Endothelial cell (in vitro differentiated cells): ENCODE measurements at regions not wholly inside any gene's neighbourhood (a gene's known extent, or its start where the extent isn't known, plus 50 kb on each side); places are given as distances from the start of the nearest gene placed in this dataset.

Experiments
- DNase-seq: peaks from one replicate; pipeline ENCODE4 v3.0.0; 2021; ENCODE audit warnings: low spot score
- H3K27ac Mint-ChIP-seq: one replicate; pipeline ENCODE4 v1.8.0; 2021; ENCODE audit warnings: mixed read lengths, inconsistent platforms; ENCODE audit not compliant: unreplicated experiment
- H3K27me3 Mint-ChIP-seq: one replicate; pipeline ENCODE4 v1.8.0; 2021; ENCODE audit warnings: mild to moderate bottlenecking, moderate library complexity, mixed read lengths, inconsistent platforms; ENCODE audit not compliant: unreplicated experiment
- H3K36me3 Mint-ChIP-seq: one replicate; pipeline ENCODE4 v1.8.0; 2021; ENCODE audit warnings: mild to moderate bottlenecking, low read depth, mixed read lengths, inconsistent platforms; ENCODE audit not compliant: unreplicated experiment
- H3K4me1 Mint-ChIP-seq: one replicate; pipeline ENCODE4 v1.8.0; 2021; ENCODE audit warnings: mild to moderate bottlenecking, mixed read lengths, inconsistent platforms; ENCODE audit not compliant: unreplicated experiment
- H3K4me3 Mint-ChIP-seq: one replicate; pipeline ENCODE4 v1.8.0; 2021; ENCODE audit warnings: mild to moderate bottlenecking, mixed read lengths, inconsistent platforms; ENCODE audit not compliant: unreplicated experiment
- H3K9me3 Mint-ChIP-seq: one replicate; pipeline ENCODE4 v1.8.0; 2021; ENCODE audit warnings: mixed read lengths, inconsistent platforms; ENCODE audit not compliant: unreplicated experiment
- TF ChIP-seq, protein P1 (sequence below): fragments of 200-600 bp; sonication (generic); IDR thresholded peaks from one replicate; pipeline ENCODE4 v1.5.0; 2021; ENCODE audit warnings: antibody characterized with exemption; ENCODE audit not compliant: unreplicated experiment

DNA sequence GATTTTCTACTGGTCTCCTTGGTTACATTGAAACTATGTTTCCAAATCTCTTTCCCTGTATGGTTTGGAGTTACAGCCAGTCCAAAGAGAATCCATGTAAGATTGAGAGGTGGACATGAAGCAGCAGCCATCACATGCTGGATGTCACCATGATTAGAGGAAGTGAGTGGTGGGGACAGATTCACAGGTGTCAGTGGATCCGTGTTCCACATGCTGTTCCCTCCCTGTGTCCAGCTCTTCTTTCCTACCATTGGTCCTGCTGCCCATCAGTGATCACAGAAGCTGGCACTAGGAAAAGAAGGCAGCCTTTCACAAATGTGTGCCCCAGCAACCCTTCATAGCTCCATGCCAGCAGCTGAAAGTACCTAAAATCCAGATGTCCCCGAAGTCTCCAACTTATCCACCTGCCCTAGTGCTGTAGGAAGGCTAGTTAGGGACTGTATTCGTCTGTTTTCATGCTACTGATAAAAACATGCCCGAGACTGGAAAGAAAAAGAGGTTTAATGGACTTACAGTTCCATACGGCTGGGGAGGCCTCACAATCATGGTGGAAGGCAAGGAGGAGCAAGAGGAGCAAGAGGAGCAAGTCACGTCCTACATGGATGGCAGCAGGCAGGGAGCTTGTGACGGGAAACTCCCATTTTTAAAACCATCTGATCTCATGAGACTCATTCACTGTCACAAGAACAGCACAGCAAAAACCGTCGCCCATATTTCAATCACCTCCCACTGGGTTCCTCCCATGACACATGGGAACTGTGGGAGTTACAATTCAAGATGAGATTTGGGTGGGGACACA, 207.5 kb downstream of the INSIG2 start:
- no peaks in the 10 kb centered on the region for H3K36me3 Mint-ChIP-seq
- DNase-seq = no peak
- no peak overlapping the region for H3K4me3 Mint-ChIP-seq
- TF ChIP-seq, protein P1, sequence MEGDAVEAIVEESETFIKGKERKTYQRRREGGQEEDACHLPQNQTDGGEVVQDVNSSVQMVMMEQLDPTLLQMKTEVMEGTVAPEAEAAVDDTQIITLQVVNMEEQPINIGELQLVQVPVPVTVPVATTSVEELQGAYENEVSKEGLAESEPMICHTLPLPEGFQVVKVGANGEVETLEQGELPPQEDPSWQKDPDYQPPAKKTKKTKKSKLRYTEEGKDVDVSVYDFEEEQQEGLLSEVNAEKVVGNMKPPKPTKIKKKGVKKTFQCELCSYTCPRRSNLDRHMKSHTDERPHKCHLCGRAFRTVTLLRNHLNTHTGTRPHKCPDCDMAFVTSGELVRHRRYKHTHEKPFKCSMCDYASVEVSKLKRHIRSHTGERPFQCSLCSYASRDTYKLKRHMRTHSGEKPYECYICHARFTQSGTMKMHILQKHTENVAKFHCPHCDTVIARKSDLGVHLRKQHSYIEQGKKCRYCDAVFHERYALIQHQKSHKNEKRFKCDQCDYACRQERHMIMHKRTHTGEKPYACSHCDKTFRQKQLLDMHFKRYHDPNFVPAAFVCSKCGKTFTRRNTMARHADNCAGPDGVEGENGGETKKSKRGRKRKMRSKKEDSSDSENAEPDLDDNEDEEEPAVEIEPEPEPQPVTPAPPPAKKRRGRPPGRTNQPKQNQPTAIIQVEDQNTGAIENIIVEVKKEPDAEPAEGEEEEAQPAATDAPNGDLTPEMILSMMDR = no peak
- H3K27ac Mint-ChIP-seq = no peak overlapping the region
- H3K4me1 Mint-ChIP-seq = no peaks in the 10 kb centered on the region
- H3K27me3 Mint-ChIP-seq = peaks cover 1% of the 10 kb centered on the region
- no peaks in the 10 kb centered on the region for H3K9me3 Mint-ChIP-seq

DNA sequence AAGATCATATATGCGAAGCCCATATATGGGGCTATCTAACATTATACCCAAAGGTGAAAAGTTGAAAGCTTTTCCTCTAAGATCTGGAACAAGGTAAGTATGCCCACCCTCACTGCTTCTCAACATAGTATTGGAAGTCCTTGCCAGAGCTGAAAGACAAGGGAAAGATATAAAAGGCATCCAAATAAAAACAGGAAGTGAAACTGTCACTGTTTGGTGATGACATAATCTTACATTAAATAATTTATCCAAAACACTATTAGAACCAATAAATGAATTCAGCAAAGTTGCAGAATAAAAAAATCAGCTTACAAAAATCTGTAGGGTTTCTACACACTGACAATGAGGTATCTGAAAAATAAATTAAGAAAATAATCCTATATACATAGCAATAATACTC, 205.8 kb downstream of the INSIG2 start:
- no peaks in the 10 kb centered on the region for H3K36me3 Mint-ChIP-seq
- H3K4me1 Mint-ChIP-seq = no peaks in the 10 kb centered on the region

DNA sequence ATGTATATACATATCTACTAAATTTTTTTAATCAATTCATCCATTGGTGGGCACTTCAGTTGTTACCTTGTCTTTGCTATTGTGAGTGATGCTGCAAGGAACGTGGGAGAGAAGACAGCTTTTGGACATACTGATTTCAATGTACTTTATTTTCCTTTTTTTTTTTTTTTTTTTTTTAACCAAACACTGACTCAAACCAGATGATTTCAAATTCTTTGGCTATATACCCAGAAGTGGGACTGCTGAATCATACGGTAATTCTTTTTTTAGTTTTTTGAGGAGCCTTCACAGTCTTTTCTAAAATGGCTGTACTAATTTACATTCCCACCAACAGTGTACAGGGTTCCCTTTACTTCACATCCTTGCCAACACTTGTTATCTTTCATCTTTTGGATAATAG, 204.7 kb downstream of the INSIG2 start:
- no peak for DNase-seq
- no peaks in the 10 kb centered on the region for H3K4me1 Mint-ChIP-seq
- no peaks in the 10 kb centered on the region for H3K9me3 Mint-ChIP-seq
- H3K36me3 Mint-ChIP-seq = no peaks in the 10 kb centered on the region
- TF ChIP-seq, protein P1 = no peak
- no peak overlapping the region for H3K27ac Mint-ChIP-seq
- H3K27me3 Mint-ChIP-seq = peaks cover 1% of the 10 kb centered on the region
- H3K4me3 Mint-ChIP-seq = no peak overlapping the region

More for the DNA sequence above, 205.8 kb downstream of the INSIG2 start:
- H3K4me3 Mint-ChIP-seq = no peak overlapping the region
- DNase-seq = no peak
- peaks cover 1% of the 10 kb centered on the region for H3K27me3 Mint-ChIP-seq
- H3K9me3 Mint-ChIP-seq = no peaks in the 10 kb centered on the region
- H3K27ac Mint-ChIP-seq = no peak overlapping the region
- TF ChIP-seq, protein P1 = no peak

DNA sequence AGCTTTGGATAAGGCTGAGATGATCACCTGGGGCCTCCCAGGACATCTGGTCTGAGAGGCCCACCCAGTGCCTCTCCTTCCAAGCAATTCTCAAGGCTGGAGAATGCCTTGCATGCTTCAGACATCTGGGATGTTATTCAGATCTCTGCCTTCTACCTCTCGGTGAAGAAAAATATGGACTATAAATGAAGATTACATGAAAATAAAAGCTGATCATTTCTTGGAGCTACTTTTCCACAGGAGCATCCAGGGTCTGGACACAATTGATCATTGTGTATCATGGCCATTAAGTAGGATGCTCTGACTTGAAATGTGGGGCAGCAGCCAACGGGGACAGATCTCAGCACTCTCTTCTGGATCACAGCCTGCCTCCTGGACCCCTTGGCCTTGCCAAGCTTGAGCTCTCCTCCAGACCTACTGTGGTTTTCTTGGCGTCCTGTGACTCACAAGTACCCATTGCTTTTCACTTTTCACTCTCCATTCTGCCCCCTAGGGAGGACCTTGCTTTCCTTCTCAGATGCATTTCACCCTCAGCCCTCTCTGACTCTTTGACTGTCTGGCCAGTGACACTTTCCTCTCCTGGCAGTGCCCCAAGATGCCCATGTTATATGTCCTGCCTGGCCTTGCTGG, 203.1 kb downstream of the INSIG2 start:
- TF ChIP-seq, protein P1 = no peak
- Mint-ChIP-seq H3K9me3 (no peaks in the 10 kb centered on the region), H3K4me3 (no peak overlapping the region), H3K27me3 (peaks cover 1% of the 10 kb centered on the region), H3K4me1 (no peaks in the 10 kb centered on the region), H3K27ac (no peak overlapping the region), H3K36me3 (no peaks in the 10 kb centered on the region)
- no peak for DNase-seq
